RWPE2 (cell line): ENCODE measurements at regions not wholly inside any gene's neighbourhood (a gene's known extent, or its start where the extent isn't known, plus 50 kb on each side); places are given as distances from the start of the nearest gene placed in this dataset.

Experiments
- ATAC-seq: fragments of 200-7000 bp; cut with Tn5 transposase; 3 replicates; pipeline ENCODE4 v1.9.1; 2021; ENCODE audit warnings: low read depth
- DNase-seq: peaks from one replicate; pipeline ENCODE4 v3.0.0-alpha.2; 2020; ENCODE audit warnings: low spot score
- H3K27ac ChIP-seq: fragments of 450-650 bp; 2 replicates; pipeline ENCODE4 v1.5.1; 2017; ENCODE audit warnings: mild to moderate bottlenecking; ENCODE audit not compliant: poor library complexity, severe bottlenecking
- H3K27me3 ChIP-seq: fragments of 250-450 bp; sonication (Bioruptor Pico); 2 replicates; pipeline ENCODE4 v1.5.1; 2021; ENCODE audit warnings: mild to moderate bottlenecking, moderate library complexity; ENCODE audit not compliant: insufficient read depth, poor library complexity, severe bottlenecking
- H3K36me3 ChIP-seq: fragments of 250-450 bp; sonication (Bioruptor Pico); 2 replicates; pipeline ENCODE4 v1.5.1; 2020; ENCODE audit warnings: low read depth, mild to moderate bottlenecking, moderate library complexity
- H3K4me1 ChIP-seq: fragments of 250-450 bp; sonication (Bioruptor Pico); 2 replicates; pipeline ENCODE4 v1.5.1; 2021; ENCODE audit warnings: mild to moderate bottlenecking, moderate library complexity; ENCODE audit not compliant: insufficient read depth, poor library complexity, severe bottlenecking
- H3K4me3 ChIP-seq: fragments of 250-450 bp; sonication (Bioruptor Pico); 2 replicates; pipeline ENCODE4 v1.5.1; 2021; ENCODE audit warnings: mild to moderate bottlenecking, moderate library complexity; ENCODE audit not compliant: severe bottlenecking
- H3K9me3 ChIP-seq: fragments of 250-450 bp; sonication (Bioruptor Pico); 2 replicates; pipeline ENCODE4 v1.5.1; 2021; ENCODE audit warnings: mild to moderate bottlenecking, moderate library complexity; ENCODE audit not compliant: severe bottlenecking
- TF ChIP-seq, protein P1 (sequence below): fragments of 450-650 bp; IDR thresholded peaks from one replicate; pipeline ENCODE4 v1.5.1; 2017; ENCODE audit warnings: mild to moderate bottlenecking, moderate library complexity; ENCODE audit not compliant: poor library complexity, severe bottlenecking

DNA sequence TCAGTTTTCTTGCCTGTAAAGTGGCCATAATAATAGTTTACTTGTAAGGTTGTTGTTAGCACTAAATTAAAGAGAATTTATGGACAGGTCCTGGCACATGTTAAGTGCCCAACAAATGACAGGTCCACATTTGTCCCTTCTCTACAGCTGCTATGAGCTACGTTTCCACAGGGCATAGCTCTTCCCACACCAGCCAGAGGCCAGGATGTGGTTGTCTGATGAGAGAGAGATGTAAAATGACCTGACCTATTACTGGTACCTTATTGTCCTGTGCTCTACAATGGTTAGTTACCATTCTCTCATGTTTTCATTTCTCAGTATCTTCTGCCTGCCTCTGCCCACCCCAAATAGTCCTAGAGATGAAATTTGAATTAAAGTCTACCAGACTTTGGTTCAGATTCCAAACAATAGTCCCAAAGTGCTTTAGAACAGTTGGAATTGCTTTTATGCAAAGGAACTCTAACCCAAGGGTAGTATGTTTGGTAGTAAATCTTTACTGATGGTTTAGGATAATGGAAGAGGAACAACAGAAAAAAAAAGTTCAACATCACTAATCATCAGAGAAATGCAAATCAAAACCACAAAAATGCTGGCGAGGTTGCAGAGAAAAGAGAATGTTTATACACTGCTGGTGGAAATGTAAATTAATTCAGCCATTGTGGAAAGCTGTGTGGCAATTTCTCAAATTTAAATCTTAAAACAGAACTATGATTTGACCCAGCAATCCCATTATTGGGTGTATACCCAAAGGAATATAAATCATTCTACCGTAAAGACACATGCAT lies 57.1 kb upstream of the ANKFN1 start:
- Histone ChIP-seq H3K9me3 (no peaks in the 10 kb centered on the region), H3K36me3 (no peaks in the 10 kb centered on the region), H3K27ac (no peak overlapping the region), H3K4me1 (no peaks in the 10 kb centered on the region), H3K27me3 (peaks cover 5% of the 10 kb centered on the region), H3K4me3 (no peak overlapping the region)
- TF ChIP-seq, protein P1, sequence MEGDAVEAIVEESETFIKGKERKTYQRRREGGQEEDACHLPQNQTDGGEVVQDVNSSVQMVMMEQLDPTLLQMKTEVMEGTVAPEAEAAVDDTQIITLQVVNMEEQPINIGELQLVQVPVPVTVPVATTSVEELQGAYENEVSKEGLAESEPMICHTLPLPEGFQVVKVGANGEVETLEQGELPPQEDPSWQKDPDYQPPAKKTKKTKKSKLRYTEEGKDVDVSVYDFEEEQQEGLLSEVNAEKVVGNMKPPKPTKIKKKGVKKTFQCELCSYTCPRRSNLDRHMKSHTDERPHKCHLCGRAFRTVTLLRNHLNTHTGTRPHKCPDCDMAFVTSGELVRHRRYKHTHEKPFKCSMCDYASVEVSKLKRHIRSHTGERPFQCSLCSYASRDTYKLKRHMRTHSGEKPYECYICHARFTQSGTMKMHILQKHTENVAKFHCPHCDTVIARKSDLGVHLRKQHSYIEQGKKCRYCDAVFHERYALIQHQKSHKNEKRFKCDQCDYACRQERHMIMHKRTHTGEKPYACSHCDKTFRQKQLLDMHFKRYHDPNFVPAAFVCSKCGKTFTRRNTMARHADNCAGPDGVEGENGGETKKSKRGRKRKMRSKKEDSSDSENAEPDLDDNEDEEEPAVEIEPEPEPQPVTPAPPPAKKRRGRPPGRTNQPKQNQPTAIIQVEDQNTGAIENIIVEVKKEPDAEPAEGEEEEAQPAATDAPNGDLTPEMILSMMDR, result no peak
- DNase-seq (no peak), ATAC-seq (no peak)

DNA sequence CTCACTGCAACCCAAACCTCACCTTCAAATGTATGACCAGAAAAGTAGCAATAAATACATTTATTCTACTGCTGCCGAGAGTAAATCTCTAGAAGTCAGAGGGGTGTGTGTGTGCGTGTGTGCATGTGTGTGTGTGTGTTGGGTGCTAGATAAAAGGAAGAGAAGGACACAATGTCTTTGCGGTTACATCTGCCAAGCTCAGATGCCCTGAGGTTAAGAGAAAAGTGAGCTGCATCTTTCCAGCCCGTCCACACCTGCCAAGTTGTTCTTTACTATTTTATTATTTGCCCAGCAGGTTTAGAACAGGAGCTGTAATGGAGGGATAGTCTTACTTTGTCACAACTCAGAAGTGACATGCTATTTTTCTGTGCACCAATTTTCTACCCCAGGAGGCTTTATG lies 54.5 kb upstream of the ANKFN1 start:
- Histone ChIP-seq H3K27me3 (peaks cover 4% of the 10 kb centered on the region), H3K4me1 (no peaks in the 10 kb centered on the region), H3K27ac (no peak overlapping the region), H3K36me3 (no peaks in the 10 kb centered on the region), H3K4me3 (no peak overlapping the region), H3K9me3 (no peaks in the 10 kb centered on the region)
- no peak for DNase-seq
- TF ChIP-seq, protein P1, result no peak
- ATAC-seq, result no peak

DNA sequence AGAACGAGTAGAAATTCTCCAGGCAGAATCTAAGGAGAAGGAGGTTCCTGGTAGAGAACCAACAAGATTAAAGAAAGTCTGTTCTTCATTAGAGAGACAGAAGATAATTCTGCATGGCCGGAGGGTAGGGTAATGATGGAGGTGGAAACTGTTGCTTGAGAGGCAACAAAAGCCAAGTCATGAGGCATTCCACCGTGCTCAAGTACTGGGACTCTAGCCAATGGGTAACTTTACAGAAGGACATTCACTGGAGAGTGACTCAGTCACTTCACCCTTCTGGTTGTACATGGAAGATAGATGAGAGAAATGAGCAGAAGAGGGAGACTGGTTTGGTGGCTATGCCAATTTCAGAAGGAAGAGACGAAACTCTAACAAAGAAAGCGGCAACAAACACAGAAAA lies 53.6 kb upstream of the ANKFN1 start:
- TF ChIP-seq, protein P1, result no peak
- peaks cover 4% of the 10 kb centered on the region for H3K27me3 ChIP-seq
- no peak overlapping the region for H3K27ac ChIP-seq
- ATAC-seq (no peak), DNase-seq (no peak)
- no peaks in the 10 kb centered on the region for H3K9me3 ChIP-seq
- H3K36me3 ChIP-seq, result no peaks in the 10 kb centered on the region
- no peaks in the 10 kb centered on the region for H3K4me1 ChIP-seq
- no peak overlapping the region for H3K4me3 ChIP-seq
